ENCODE measurements at regions not wholly inside any gene's neighbourhood (a gene's known extent, or its start where the extent isn't known, plus 50 kb on each side); places are given as distances from the start of the nearest gene placed in this dataset.

GRCh38 chr2:214674278-214674677, 135.2 kb downstream of the BARD1 start:
- Mint-ChIP-seq H3K4me3 (no peak overlapping the region), H3K27ac (no peak overlapping the region), H3K36me3 (ENCODE audit: low read depth) (no peaks in the 10 kb centered on the region), H3K27me3 (no peaks in the 10 kb centered on the region), H3K4me1 (no peaks in the 10 kb centered on the region), H3K9me3 (ENCODE audit: low read depth) (no peaks in the 10 kb centered on the region)
- intact Hi-C loops (cut with DNase I, micrococcal nuclease): no loop called here
- POLR2A ChIA-PET: no interaction called here
- CTCF ChIA-PET: no interaction called here
- ATAC-seq (no peak), DNase-seq (no peak)

DNA sequence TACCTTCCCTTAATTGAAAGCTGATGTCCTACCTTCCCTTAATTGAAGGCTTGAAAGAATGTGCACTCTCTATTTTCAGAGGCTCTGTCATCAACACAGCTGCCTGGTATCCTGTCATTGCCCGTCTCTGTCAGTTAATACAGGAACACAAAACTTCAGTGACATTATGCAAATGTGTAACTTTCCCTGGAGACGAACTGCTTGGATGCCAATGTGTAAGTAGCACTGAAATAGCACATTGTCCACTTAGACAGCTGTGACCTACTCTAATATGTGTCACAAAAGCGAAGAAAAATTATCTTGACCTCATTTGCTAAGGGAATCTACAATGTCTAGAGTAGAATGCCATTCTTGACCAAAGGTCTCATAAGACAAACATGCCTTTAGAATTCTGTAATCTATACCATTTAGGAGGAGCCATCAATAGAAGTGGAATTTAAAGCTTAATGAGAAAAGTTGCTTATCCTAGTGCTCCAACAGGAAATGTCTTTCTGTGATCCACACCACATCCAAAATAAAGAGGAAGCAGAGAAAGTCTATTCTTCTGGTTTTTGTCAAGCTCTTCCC, 138.1 kb downstream of the BARD1 start:
- no peak overlapping the region for H3K27ac Mint-ChIP-seq
- CTCF ChIA-PET: no interaction called here
- H3K4me1 Mint-ChIP-seq: no peaks in the 10 kb centered on the region
- H3K27me3 Mint-ChIP-seq: peaks cover 2% of the 10 kb centered on the region
- intact Hi-C loops (cut with DNase I, micrococcal nuclease): no loop called here
- H3K36me3 Mint-ChIP-seq (ENCODE audit: low read depth): no peaks in the 10 kb centered on the region
- peaks cover 2% of the 10 kb centered on the region for H3K9me3 Mint-ChIP-seq (ENCODE audit: low read depth)
- no peak overlapping the region for H3K4me3 Mint-ChIP-seq
- ATAC-seq: no peak
- POLR2A ChIA-PET: no interaction called here
- DNase-seq: no peak

- no peak for DNase-seq
- H3K36me3 Mint-ChIP-seq (ENCODE audit: low read depth): no peaks in the 10 kb centered on the region
- no peak overlapping the region for H3K4me3 Mint-ChIP-seq
- intact Hi-C loops (cut with DNase I, micrococcal nuclease): no loop called here
- no peak for ATAC-seq
- POLR2A ChIA-PET: no interaction called here
- H3K9me3 Mint-ChIP-seq (ENCODE audit: low read depth): peaks cover 11% of the 10 kb centered on the region
- CTCF ChIA-PET: no interaction called here
- no peak overlapping the region for H3K27ac Mint-ChIP-seq
- H3K27me3 Mint-ChIP-seq: peaks cover 3% of the 10 kb centered on the region
- no peaks in the 10 kb centered on the region for H3K4me1 Mint-ChIP-seq
Measured at GRCh38 chr2:214652473-214652872, 157.0 kb downstream of the BARD1 start.

GRCh38 chr2:214651451-214651850, 158.0 kb downstream of the BARD1 start:
- ChIA-PET POLR2A (no interaction called here), CTCF (no interaction called here)
- H3K4me1 Mint-ChIP-seq: no peaks in the 10 kb centered on the region
- peaks cover 3% of the 10 kb centered on the region for H3K27me3 Mint-ChIP-seq
- H3K9me3 Mint-ChIP-seq (ENCODE audit: low read depth): peaks cover 4% of the 10 kb centered on the region
- no peak overlapping the region for H3K4me3 Mint-ChIP-seq
- DNase-seq: no peak
- ATAC-seq: no peak
- no peak overlapping the region for H3K27ac Mint-ChIP-seq
- intact Hi-C loops (cut with DNase I, micrococcal nuclease): no loop called here
- H3K36me3 Mint-ChIP-seq (ENCODE audit: low read depth): no peaks in the 10 kb centered on the region

DNA sequence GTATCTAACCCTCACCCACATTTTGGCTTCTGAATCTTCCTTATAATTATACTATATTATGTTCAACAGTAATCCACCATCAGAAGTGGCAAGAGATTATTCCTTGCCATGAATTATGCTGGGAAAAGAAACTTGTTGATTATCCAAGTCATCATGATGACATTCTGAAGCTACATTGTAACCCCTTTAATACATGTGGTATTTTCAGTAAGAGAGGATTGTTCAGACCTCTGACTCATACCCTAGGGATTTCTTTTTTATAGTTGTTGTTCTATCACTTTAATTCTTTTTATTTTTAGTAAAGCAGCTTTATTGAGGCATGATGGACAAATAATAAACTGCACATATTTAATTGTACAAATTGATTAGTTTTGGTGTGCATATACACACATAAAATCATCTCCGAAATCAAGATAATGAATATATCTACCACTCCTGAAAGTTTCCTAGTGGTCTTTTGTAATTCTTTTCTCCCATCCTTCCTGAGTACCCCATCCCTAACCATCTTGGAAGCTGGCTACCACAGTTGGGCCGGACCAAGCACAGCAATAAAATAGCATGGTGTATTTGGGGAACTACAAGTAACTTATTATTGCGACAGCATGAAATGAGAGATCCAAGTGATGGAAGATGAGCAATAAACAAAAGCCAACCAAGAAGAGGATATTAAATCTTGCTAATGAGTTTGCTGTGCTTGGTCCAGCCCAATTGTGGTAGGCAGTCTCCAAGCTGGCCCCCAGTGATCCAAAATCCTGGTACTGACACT, 159.9 kb downstream of the BARD1 start:
- CTCF ChIA-PET: no interaction called here
- DNase-seq (no peak), ATAC-seq (no peak)
- POLR2A ChIA-PET: no interaction called here
- H3K27ac Mint-ChIP-seq: no peak overlapping the region
- H3K4me3 Mint-ChIP-seq: no peak overlapping the region
- no peaks in the 10 kb centered on the region for H3K9me3 Mint-ChIP-seq (ENCODE audit: low read depth)
- no peaks in the 10 kb centered on the region for H3K36me3 Mint-ChIP-seq (ENCODE audit: low read depth)
- H3K27me3 Mint-ChIP-seq: peaks cover 3% of the 10 kb centered on the region
- intact Hi-C loops (cut with DNase I, micrococcal nuclease): no loop called here
- H3K4me1 Mint-ChIP-seq: no peaks in the 10 kb centered on the region

DNA sequence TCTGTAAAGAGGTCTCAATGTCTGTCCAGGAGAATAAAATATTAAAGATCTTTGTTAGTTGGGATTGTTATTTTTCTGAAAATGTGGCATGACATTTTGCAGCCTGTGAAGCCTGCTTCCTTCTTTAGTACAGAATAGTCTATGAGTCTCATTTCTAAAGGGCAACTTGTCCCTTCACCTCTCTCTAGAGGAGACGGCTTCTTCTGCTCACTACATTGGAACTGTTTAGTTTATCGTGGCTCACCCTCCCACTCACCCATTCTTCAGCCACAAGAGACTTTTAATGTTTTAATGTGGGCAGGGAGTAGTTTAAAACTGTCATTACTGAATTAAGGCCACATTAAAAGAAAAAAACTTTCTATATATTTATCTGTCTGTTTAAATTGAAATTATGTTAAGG, 161.0 kb downstream of the BARD1 start:
- Mint-ChIP-seq H3K4me1 (no peaks in the 10 kb centered on the region), H3K4me3 (no peak overlapping the region), H3K27ac (no peak overlapping the region), H3K9me3 (ENCODE audit: low read depth) (no peaks in the 10 kb centered on the region), H3K27me3 (peaks cover 3% of the 10 kb centered on the region), H3K36me3 (ENCODE audit: low read depth) (no peaks in the 10 kb centered on the region)
- intact Hi-C loops (cut with DNase I, micrococcal nuclease): no loop called here
- ATAC-seq: no peak
- CTCF ChIA-PET: no interaction called here
- POLR2A ChIA-PET: no interaction called here
- no peak for DNase-seq

DNA sequence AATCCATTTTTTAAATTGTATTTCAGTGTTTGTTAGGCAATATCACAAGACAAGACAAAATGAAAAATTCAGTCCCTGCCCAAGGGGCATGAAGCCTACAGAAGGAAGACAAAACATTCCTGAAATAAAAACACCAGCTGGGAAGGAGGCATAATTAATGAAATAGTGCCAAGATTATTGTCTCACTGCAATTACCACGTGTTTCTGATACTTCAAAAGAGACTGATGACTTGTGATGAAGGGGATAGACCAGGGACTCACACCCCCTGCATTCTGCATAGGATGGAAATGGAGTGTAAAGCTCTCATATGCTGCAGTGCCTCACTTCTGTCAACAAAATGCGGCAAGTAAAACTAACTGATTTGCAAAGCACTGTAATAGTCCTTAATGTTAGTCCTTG, 178.1 kb downstream of the BARD1 start:
- Mint-ChIP-seq H3K9me3 (ENCODE audit: low read depth) (no peaks in the 10 kb centered on the region), H3K4me1 (no peaks in the 10 kb centered on the region), H3K4me3 (no peak overlapping the region), H3K36me3 (ENCODE audit: low read depth) (no peaks in the 10 kb centered on the region), H3K27me3 (no peaks in the 10 kb centered on the region), H3K27ac (no peak overlapping the region)
- ATAC-seq (no peak), DNase-seq (no peak)
- ChIA-PET CTCF (interaction anchor here (0.7 kb wide), 1 partner anchor 14 kb away, joined by 3 read pairs; no protein-coding TSS in a partner anchor), POLR2A (no interaction called here)
- intact Hi-C loops (cut with DNase I, micrococcal nuclease): no loop called here

DNA sequence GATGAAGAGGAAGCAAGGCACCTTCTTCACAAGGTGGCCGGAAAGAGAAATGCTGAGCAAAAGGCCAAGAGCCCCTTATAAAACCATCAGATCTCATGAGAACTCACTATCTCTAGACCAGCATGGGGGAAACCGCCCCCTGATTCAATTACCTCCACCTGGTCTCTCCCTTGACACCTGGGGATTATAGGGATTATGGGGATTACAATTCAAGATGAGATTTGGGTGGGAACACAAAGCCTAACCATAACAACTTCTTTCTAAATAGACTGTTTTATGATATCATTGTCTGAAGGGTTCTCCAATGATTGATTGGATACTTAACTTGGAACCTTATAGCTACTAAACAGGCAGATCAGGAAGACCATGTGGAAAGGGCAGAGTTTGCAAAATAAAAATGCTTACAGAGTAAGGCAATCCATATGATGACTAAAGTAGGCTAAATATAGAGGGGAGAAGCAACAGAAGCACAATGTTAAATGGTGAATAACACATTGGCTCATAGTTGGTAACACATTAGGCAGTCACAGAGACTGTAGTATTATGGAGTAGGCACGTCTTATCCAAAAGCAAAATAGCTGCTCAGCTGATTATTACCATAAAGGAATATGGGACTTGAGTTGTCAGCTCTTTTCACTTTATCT, 179.0 kb downstream of the BARD1 start:
- POLR2A ChIA-PET: no interaction called here
- no peak for ATAC-seq
- H3K36me3 Mint-ChIP-seq (ENCODE audit: low read depth): no peaks in the 10 kb centered on the region

GRCh38 chr2:214629875-214630274, 179.6 kb downstream of the BARD1 start:
- ChIA-PET CTCF (no interaction called here), POLR2A (no interaction called here)
- no peaks in the 10 kb centered on the region for H3K27me3 Mint-ChIP-seq
- no peaks in the 10 kb centered on the region for H3K9me3 Mint-ChIP-seq (ENCODE audit: low read depth)
- no peaks in the 10 kb centered on the region for H3K36me3 Mint-ChIP-seq (ENCODE audit: low read depth)
- ATAC-seq: no peak
- H3K27ac Mint-ChIP-seq: no peak overlapping the region
- intact Hi-C loops (cut with DNase I, micrococcal nuclease): no loop called here
- DNase-seq: no peak
- no peak overlapping the region for H3K4me3 Mint-ChIP-seq
- H3K4me1 Mint-ChIP-seq: no peaks in the 10 kb centered on the region

More for the DNA sequence above, 179.0 kb downstream of the BARD1 start:
- intact Hi-C loops (cut with DNase I, micrococcal nuclease): no loop called here
- CTCF ChIA-PET: interaction anchor here (0.7 kb wide), 1 partner anchor 15 kb away, joined by 3 read pairs; no protein-coding TSS in a partner anchor
- H3K27ac Mint-ChIP-seq: no peak overlapping the region
- no peaks in the 10 kb centered on the region for H3K9me3 Mint-ChIP-seq (ENCODE audit: low read depth)
- H3K4me1 Mint-ChIP-seq: no peaks in the 10 kb centered on the region
- DNase-seq: no peak
- H3K27me3 Mint-ChIP-seq: no peaks in the 10 kb centered on the region
- no peak overlapping the region for H3K4me3 Mint-ChIP-seq
